ENCODE measurements at regions not wholly inside any gene's neighbourhood (a gene's known extent, or its start where the extent isn't known, plus 50 kb on each side); places are given as distances from the start of the nearest gene placed in this dataset.
"Not testable (repeated sequence)": the region's sequence is repeated elsewhere in the genome, so short reads cannot be mapped to it uniquely, and the experiment has no call there.

- H3K4me2 ChIP-seq (ENCODE audit: insufficient read depth, insufficient read length, low read length); H2BK20ac ChIP-seq (ENCODE audit: low read depth, low read length, poor library complexity, severe bottlenecking); H2BK12ac ChIP-seq (ENCODE audit: insufficient read length, low read depth, low read length); H3K14ac ChIP-seq (ENCODE audit: insufficient read depth, low read length); H3K18ac ChIP-seq (ENCODE audit: insufficient read length, low read depth, low read length); H2BK120ac ChIP-seq (ENCODE audit: low read depth, low read length, poor library complexity, severe bottlenecking); H4K5ac ChIP-seq (ENCODE audit: insufficient read length, low read depth, low read length); H3T11ph ChIP-seq (ENCODE audit: low read length); H4K20me1 ChIP-seq (ENCODE audit: control insufficient read depth, insufficient read depth, insufficient read length); H3K27me3 ChIP-seq (ENCODE audit: insufficient read depth, low read length); H3K56ac ChIP-seq (ENCODE audit: insufficient read length, low read depth, low read length); H3K79me2 ChIP-seq (ENCODE audit: insufficient read depth, low read length); H4K91ac ChIP-seq (ENCODE audit: insufficient read length, low read depth, low read length); H3K4me3 Mint-ChIP-seq; H3K4ac ChIP-seq (ENCODE audit: low read depth, low read length); H3K79me1 ChIP-seq (ENCODE audit: insufficient read depth, low read depth, low read length, poor library complexity, severe bottlenecking); H2BK5ac ChIP-seq (ENCODE audit: insufficient read length, low read length); H3K9ac ChIP-seq (ENCODE audit: extremely low read depth, insufficient read length, low read length); H3K23ac ChIP-seq (ENCODE audit: insufficient read length, low read depth, low read length); H4K8ac ChIP-seq (replicated peaks; ENCODE audit: insufficient read length, low read depth, low read length); H3K4me1 Mint-ChIP-seq; H3K27ac ChIP-seq (ENCODE audit: insufficient read length, low read depth, low read length); H3K23me2 ChIP-seq (ENCODE audit: insufficient read length, low read depth, low read length, poor library complexity, severe bottlenecking); H3K27me3 Mint-ChIP-seq (ENCODE audit: low read depth); H3K9me3 ChIP-seq (ENCODE audit: control insufficient read depth, low read depth, low read length); DNase-seq; H2BK15ac ChIP-seq (ENCODE audit: low read depth, low read length); H3K4me1 ChIP-seq (ENCODE audit: insufficient read depth, low read length); H3K36me3 Mint-ChIP-seq (ENCODE audit: insufficient read depth in 1 of 3, low read depth in 3 of 3); H3K27ac Mint-ChIP-seq; H2AFZ ChIP-seq (ENCODE audit: low read length); H2AK5ac ChIP-seq (ENCODE audit: insufficient read length, low read length): not testable (repeated sequence)
- no CpG with 5 or more reads among the region's 15 CpGs for WGBS (ENCODE audit: extremely low coverage, insufficient read length, low lambda C conversion rate)
- H3K9me3 Mint-ChIP-seq = peaks cover 21 to 33% of the 10 kb centered on the region in 2 experiments
Observed at GRCh38 chr9:63774369-63775091, 1510.5 kb downstream of the FOXD4L5 start.

- H3K9me3 ChIP-seq (ENCODE audit: control insufficient read depth, low read depth, low read length); H2AFZ ChIP-seq (ENCODE audit: low read length); H3K4me1 Mint-ChIP-seq; H2BK15ac ChIP-seq (ENCODE audit: low read depth, low read length); H3K23ac ChIP-seq (ENCODE audit: insufficient read length, low read depth, low read length); H3K27ac Mint-ChIP-seq; H3K4ac ChIP-seq (ENCODE audit: low read depth, low read length); H3K79me2 ChIP-seq (ENCODE audit: insufficient read depth, low read length); H3K27me3 Mint-ChIP-seq (ENCODE audit: low read depth); H4K91ac ChIP-seq (ENCODE audit: insufficient read length, low read depth, low read length); H3K4me1 ChIP-seq (ENCODE audit: insufficient read depth, low read length); H3K56ac ChIP-seq (ENCODE audit: insufficient read length, low read depth, low read length); H2BK5ac ChIP-seq (ENCODE audit: insufficient read length, low read length); H3K27ac ChIP-seq (ENCODE audit: insufficient read length, low read depth, low read length); H4K5ac ChIP-seq (ENCODE audit: insufficient read length, low read depth, low read length); H3K18ac ChIP-seq (ENCODE audit: insufficient read length, low read depth, low read length); H3K4me2 ChIP-seq (ENCODE audit: insufficient read depth, insufficient read length, low read length); H3K9ac ChIP-seq (ENCODE audit: extremely low read depth, insufficient read length, low read length); H3K23me2 ChIP-seq (ENCODE audit: insufficient read length, low read depth, low read length, poor library complexity, severe bottlenecking); DNase-seq; H2BK12ac ChIP-seq (ENCODE audit: insufficient read length, low read depth, low read length); H2BK20ac ChIP-seq (ENCODE audit: low read depth, low read length, poor library complexity, severe bottlenecking); H3T11ph ChIP-seq (ENCODE audit: low read length); H3K14ac ChIP-seq (ENCODE audit: insufficient read depth, low read length); H3K4me3 Mint-ChIP-seq; H4K8ac ChIP-seq (replicated peaks; ENCODE audit: insufficient read length, low read depth, low read length); H2BK120ac ChIP-seq (ENCODE audit: low read depth, low read length, poor library complexity, severe bottlenecking); H3K79me1 ChIP-seq (ENCODE audit: insufficient read depth, low read depth, low read length, poor library complexity, severe bottlenecking); H4K20me1 ChIP-seq (ENCODE audit: control insufficient read depth, insufficient read depth, insufficient read length); H3K27me3 ChIP-seq (ENCODE audit: insufficient read depth, low read length); H2AK5ac ChIP-seq (ENCODE audit: insufficient read length, low read length): not testable (repeated sequence)
- H3K36me3 Mint-ChIP-seq (ENCODE audit: insufficient read depth in 1 of 3, low read depth in 3 of 3) = peaks cover 0 to 11% (median 0%) of the 10 kb centered on the region in 3 experiments; a peak in 2 of 7 replicates
- WGBS (ENCODE audit: extremely low coverage, insufficient read length, low lambda C conversion rate) = no CpG with 5 or more reads among the region's 13 CpGs
- peaks cover 47 to 52% of the 10 kb centered on the region in 2 experiments for H3K9me3 Mint-ChIP-seq
Observed at GRCh38 chr9:63762230-63762629, 1522.8 kb downstream of the FOXD4L5 start.
